ENCODE measurements at regions not wholly inside any gene's neighbourhood (a gene's known extent, or its start where the extent isn't known, plus 50 kb on each side); places are given as distances from the start of the nearest gene placed in this dataset.

GRCh38 chr3:194019398-194020165 lies 116.4 kb upstream of the HES1 start:
- TF ChIP-seq JUND (IDR thresholded peaks at IDR 0.05) (no peak), CTCF (IDR thresholded peaks at IDR 0.05; ENCODE audit: low read depth, low read length, missing input control) (no peak), YY1 (IDR thresholded peaks at IDR 0.05) (no peak), MAX (IDR thresholded peaks at IDR 0.05) (no peak), RXRA (IDR thresholded peaks at IDR 0.05) (no peak), HNF4A (conservative IDR thresholded peaks at IDR 0.05) (no peak), GABPA (IDR thresholded peaks at IDR 0.05 in 1 of 2, conservative IDR thresholded peaks at IDR 0.05 in 1 of 2) (no peak), SP1 (IDR thresholded peaks at IDR 0.05) (no peak), HNF4G (IDR thresholded peaks at IDR 0.05) (no peak), FOXA1 (IDR thresholded peaks at IDR 0.05) (no peak), FOXA2 (IDR thresholded peaks at IDR 0.05) (no peak), RAD21 (IDR thresholded peaks at IDR 0.05) (no peak)

Data from liver (tissue), 3 donors.